Activated T-cell treated with anti-CD3 and anti-CD28 coated beads, Interleukin-2, amount 50 U/mL, for 48 hours (primary cell): ENCODE measurements at regions not wholly inside any gene's neighbourhood (a gene's known extent, or its start where the extent isn't known, plus 50 kb on each side); places are given as distances from the start of the nearest gene placed in this dataset.
"Not testable (repeated sequence)": the region's sequence is repeated elsewhere in the genome, so short reads cannot be mapped to it uniquely, and the experiment has no call there.

ENCODE experiments used
- DNase-seq, 2 experiments: peaks; one replicate each; pipeline ENCODE4 v3.0.0-alpha.2; 2020

- no peak for DNase-seq
Measured at GRCh38 chr6:112591329-112591728, 244.2 kb downstream of the RFPL4B start.

GRCh38 chr6:112592159-112592558, 245.0 kb downstream of the RFPL4B start:
- DNase-seq: no peak

- no peak for DNase-seq
Measured at GRCh38 chr6:112594886-112595594, 247.9 kb downstream of the RFPL4B start.

DNA sequence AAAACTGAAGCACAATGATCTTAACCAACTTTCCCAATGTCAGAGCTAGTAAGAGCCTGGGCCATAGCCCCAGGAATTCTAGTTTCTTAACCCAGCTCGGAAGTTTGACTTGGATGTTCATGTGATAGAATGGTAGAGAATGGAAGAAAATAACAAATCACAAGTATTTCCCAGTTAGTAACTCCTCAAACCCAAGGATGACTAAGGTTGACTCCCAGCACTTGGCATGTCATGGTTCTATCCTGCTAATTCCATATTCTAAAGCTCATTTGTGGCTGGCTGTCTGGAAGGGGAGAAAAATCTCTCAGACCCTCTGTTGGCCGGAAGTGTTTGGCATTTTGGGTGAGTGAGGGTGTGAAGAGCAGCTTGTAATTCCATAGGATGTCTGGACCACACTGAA, 248.7 kb downstream of the RFPL4B start:
- no peak for DNase-seq

DNA sequence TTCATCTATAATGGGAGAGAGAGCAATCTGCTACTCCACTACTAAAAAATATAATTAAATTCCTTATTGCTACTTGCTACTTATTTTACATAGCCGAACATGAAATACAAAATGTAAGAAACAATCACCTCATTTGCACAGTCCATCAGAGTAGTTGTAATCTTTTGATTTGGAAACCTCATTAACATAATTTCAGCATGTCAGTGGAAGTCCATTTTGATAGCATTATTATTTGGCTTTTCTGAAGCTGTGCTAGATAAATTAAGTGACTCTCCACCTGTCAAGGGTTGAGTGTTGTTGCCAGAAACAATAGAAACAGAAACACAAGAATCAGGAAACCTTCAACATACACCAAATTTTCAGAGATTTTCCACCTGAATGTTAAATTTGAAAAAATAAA, 250.0 kb downstream of the RFPL4B start:
- DNase-seq: no peak

DNA sequence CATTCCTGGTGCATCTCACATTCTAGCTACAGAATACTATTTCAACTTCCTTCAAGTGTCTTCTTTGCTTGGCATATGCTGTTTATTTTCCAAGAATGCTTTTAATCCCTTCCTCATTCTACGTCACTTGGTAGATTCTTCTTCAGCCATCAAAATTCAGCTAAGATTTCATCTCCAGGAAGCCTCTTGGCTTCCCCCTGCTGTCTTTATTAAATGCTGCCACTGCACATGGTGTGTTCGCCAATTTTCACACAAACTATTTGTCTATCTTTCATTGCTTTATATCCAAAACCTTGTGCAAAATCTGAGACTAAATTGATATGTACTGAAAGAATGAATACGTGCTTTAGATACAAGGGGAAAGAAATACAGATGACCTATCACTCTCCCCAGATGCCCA, 253.0 kb downstream of the RFPL4B start:
- DNase-seq: no peak

DNA sequence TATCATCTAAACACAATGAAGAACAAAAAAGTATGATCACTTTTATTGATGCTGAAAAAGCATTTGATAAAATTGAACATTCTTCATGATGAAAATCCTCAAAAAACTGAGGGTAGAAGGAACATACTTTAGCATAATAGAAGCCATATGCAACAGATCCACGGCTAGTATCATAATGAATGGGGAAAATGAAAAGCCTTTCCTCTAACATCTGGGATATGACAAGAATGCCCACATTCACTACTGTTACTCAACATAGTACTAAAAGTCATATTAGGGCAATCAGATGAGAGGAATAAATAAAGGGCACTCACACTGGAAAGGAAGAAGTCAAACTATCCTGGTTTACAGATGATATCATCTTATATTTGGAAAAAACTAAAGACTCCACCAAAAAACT, 256.6 kb downstream of the RFPL4B start:
- no peak for DNase-seq

GRCh38 chr6:112606656-112607435, 259.7 kb downstream of the RFPL4B start:
- DNase-seq: no peak

- DNase-seq: not testable (repeated sequence)
Measured at GRCh38 chr6:112608925-112609324, 261.8 kb downstream of the RFPL4B start.

DNA sequence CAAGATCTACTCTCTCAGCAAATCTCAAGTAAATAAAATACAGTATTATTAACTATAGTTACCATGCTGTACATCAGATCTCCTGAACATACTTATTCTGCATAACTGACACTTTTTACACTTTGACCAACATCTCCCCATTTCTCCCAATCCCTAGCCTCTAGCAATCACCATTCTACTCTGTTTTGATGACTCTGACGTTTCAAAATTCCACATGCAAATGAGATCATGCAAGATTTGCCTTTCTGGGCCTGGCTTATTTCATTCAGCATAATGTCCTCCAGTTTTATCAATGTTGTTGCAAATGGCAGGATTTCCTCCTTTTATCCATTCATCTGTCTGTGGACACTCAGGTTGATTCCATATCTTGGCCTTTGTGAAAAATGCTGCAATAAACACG, 266.3 kb downstream of the RFPL4B start:
- DNase-seq: no peak

DNA sequence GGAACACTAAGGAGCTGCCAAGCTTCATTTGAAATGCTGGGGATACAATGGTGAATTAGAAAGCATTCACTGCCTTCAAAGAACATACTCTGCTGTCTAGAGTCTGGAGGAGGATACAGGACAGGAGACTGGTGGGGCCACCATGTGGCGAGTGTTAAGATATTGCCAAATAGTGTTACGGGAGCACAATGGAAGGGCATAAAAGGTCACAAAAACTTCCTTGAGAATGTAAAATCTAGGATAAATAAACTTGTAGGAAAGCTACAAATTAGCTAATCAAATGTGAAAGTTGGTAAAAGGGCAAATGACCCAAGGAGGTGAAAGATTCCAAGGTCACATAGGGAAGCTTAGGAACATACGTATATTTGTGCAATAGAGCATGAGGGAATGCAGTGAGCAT, 271.7 kb downstream of the RFPL4B start:
- no peak for DNase-seq

- DNase-seq: no peak
Measured at GRCh38 chr6:112620812-112621569, 273.9 kb downstream of the RFPL4B start.

GRCh38 chr6:112622036-112622435, 274.9 kb downstream of the RFPL4B start:
- no peak for DNase-seq

DNA sequence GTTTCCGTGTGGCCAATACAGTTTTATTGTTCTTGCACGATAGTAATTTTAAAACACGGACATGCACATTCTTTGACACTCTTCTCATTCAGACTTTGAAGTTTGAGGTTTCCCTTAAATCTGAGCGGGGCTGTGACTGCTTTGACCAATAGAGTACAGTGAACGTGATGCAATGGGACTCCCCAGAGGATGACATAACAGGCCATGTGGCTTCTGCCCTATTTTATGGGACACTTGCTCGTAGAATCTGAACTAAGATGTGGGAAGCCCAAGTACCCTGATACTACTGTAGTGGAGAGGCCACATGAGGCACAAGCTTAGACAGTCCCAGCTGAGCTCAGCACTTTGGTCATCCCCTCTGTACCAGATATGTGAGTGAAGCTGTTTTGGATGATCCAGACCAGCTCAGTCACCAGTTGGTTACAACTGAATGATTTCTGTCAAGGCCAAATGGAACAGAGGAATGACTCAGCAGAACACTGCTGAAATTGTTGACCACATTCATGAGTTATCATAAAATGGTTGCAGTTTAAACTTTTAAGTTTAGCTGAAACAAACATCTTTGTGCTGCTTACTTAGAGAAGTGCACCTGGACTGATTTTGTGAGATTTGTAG, 279.4 kb downstream of the RFPL4B start:
- DNase-seq: no peak

DNA sequence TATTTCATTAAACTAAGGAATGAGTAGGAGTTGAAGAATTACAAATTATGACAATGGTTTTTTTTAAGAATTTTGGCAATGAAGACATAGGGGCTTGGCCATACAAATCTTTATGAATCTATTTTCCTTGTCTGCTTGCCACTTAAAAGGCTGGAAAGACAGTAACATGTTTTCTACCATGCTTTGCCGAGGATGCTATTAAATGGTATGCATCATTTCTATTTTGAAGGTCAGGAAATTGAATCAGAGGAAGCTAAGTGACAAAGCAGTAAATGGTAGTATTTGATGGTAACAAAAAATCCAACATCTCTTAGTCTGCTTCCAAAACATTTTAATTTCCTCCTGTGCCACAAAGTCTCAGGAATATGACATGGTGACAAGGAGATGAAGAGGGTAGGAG, 287.2 kb downstream of the RFPL4B start:
- no peak for DNase-seq

GRCh38 chr6:112636650-112637262, 289.6 kb downstream of the RFPL4B start:
- DNase-seq: no peak

DNA sequence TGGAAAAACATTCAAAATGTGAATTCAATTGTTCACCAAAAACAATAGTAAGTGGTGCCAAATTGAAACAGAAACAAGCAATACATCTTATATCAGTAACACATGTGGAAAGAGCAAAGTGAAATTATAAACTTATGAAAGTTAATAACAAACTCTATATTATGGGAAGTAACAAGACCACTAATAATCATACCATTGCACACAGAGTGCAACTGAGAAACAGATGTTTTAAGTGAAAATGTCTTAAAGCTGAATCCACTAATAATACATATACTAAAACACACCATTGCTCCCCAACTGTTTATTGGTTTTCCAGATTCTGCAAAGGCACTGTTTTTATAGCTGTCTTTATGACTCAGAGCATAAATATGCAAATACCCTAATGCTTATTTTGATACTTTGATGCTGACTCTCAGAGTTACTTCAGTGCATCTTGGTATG, 292.3 kb downstream of the RFPL4B start:
- no peak for DNase-seq

- no peak for DNase-seq
Measured at GRCh38 chr6:112640891-112641290, 293.8 kb downstream of the RFPL4B start.

- no peak for DNase-seq
Measured at GRCh38 chr6:112649853-112650252, 302.7 kb downstream of the RFPL4B start.

GRCh38 chr6:112651239-112651638, 304.1 kb downstream of the RFPL4B start:
- no peak for DNase-seq

GRCh38 chr6:112659912-112660311, 312.8 kb downstream of the RFPL4B start:
- DNase-seq: no peak

- no peak for DNase-seq
Measured at GRCh38 chr6:112660626-112661025, 313.5 kb downstream of the RFPL4B start.

DNA sequence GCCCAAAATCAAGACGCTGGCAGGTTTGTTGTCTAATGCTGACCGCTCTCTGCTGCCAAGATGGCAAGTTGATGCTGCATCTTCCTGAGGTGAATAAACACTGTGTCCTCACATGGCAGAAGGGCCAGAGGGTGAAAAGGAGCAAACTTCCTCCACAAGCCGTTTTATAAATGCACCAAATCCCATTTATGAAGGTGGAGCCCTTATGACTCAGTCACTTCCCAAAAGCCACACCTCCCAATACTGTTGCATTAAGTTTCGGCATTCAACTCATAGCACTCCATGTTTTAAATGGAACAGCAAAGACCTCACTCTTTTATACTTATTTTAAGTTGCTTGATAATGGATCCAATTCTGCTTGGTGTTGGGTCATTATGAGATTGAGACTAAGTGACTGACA, 316.6 kb downstream of the RFPL4B start:
- DNase-seq: no peak
